ENCODE measurements at regions not wholly inside any gene's neighbourhood (a gene's known extent, or its start where the extent isn't known, plus 50 kb on each side); places are given as distances from the start of the nearest gene placed in this dataset.

- H3K4me3 ChIP-seq = no peak overlapping the region
- no peaks in the 10 kb centered on the region for H3K36me3 ChIP-seq
- peaks cover 52% of the 10 kb centered on the region for H3K27me3 ChIP-seq (replicated peaks)
- no peak overlapping the region for H3K27ac ChIP-seq
- H3K4me1 ChIP-seq (replicated peaks) = no peaks in the 10 kb centered on the region
- DNase-seq (ENCODE audit: low read depth in 1 of 2, low spot score in 2 of 2) = no peak
- H3K9me3 ChIP-seq (replicated peaks) = no peaks in the 10 kb centered on the region
These were observed 93.5 kb upstream of the PAX2 start for GRCh38 chr10:100651916-100652315.

DNA sequence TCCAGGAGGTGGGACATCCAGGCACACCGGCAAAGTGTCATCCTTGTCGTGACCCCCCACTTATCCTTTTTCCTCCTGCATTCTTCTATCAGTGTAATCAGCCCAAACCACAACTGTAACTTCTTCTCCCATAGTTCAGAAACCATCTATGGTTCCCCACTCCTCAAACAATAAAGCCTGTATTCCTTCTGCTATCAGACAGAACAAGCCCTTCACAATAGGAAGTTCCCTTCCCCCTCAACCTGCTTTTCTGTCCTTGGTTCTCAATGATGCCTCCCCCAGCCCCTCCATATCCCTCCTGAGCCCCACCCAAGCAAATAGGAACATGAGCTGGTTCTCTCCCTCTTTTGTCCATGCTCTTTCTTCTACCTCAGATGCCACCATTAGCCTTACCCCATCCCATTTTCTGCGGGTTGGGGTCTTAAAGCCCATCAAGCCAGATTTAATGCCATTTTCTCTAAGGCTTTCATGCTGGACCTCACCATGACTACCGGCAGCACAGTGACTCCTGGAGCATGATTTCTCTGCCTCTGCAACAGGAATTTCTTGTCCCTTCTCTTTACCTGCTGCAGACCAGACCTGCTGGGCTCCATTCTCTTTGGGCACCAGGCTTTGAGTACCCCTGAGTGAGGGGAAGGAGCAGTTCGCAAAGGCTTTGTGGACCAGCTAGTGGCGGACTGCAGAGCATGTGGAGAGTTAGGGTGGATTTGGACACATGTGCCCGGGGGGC is 92.8 kb upstream of the PAX2 start:
- DNase-seq (ENCODE audit: low read depth in 1 of 2, low spot score in 2 of 2) = no peak
- Histone ChIP-seq H3K4me3 (no peak overlapping the region), H3K27ac (no peak overlapping the region), H3K9me3 (replicated peaks) (no peaks in the 10 kb centered on the region), H3K4me1 (replicated peaks) (no peaks in the 10 kb centered on the region), H3K27me3 (replicated peaks) (peaks cover 59% of the 10 kb centered on the region), H3K36me3 (no peaks in the 10 kb centered on the region)

GRCh38 chr10:100653238-100653956 is 92.0 kb upstream of the PAX2 start:
- no peak for DNase-seq (ENCODE audit: low read depth in 1 of 2, low spot score in 2 of 2)
- no peaks in the 10 kb centered on the region for H3K36me3 ChIP-seq
- H3K27ac ChIP-seq = no peak overlapping the region
- peaks cover 63% of the 10 kb centered on the region for H3K27me3 ChIP-seq (replicated peaks)
- no peaks in the 10 kb centered on the region for H3K9me3 ChIP-seq (replicated peaks)
- no peaks in the 10 kb centered on the region for H3K4me1 ChIP-seq (replicated peaks)
- H3K4me3 ChIP-seq = no peak overlapping the region

- no peak overlapping the region for H3K4me3 ChIP-seq
- DNase-seq (ENCODE audit: low read depth in 1 of 2, low spot score in 2 of 2) = no peak
These were observed 91.2 kb upstream of the PAX2 start for GRCh38 chr10:100653957-100654781.

GRCh38 chr10:100654782-100655325 is 90.5 kb upstream of the PAX2 start:
- no peak for DNase-seq (ENCODE audit: low read depth in 1 of 2, low spot score in 2 of 2)
- Histone ChIP-seq H3K4me3 (no peak overlapping the region), H3K9me3 (replicated peaks) (no peaks in the 10 kb centered on the region), H3K36me3 (no peaks in the 10 kb centered on the region), H3K27me3 (replicated peaks) (peaks cover 73% of the 10 kb centered on the region), H3K4me1 (replicated peaks) (no peaks in the 10 kb centered on the region), H3K27ac (no peak overlapping the region)

More at GRCh38 chr10:100653957-100654781, 91.2 kb upstream of the PAX2 start:
- H3K4me1 ChIP-seq (replicated peaks) = no peaks in the 10 kb centered on the region
- H3K27me3 ChIP-seq (replicated peaks) = peaks cover 68% of the 10 kb centered on the region
- no peak overlapping the region for H3K27ac ChIP-seq
- H3K9me3 ChIP-seq (replicated peaks) = no peaks in the 10 kb centered on the region
- H3K36me3 ChIP-seq = no peaks in the 10 kb centered on the region

DNA sequence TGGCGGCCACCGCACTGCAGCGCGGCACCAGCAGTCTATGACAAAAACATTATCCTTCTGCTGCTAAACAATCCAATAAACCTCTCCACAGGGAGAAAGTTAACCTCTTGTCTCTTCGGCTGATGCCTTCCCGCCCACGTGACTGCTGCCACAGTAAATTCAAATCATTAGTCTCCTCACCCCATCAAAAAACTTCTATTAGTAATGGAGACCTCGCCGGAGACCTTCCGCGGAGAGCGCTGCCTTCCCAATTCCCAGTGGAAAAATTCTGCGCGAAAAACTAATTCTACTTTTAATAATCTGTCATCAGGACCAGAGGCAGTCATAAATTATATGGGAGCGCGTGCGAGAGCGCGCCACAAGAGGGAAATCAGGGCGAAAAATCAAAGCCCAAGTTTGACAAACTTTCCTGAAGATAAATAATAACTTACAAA is 90.0 kb upstream of the PAX2 start:
- Histone ChIP-seq H3K27me3 (replicated peaks) (peaks cover 78% of the 10 kb centered on the region), H3K36me3 (no peaks in the 10 kb centered on the region), H3K4me1 (replicated peaks) (no peaks in the 10 kb centered on the region), H3K9me3 (replicated peaks) (no peaks in the 10 kb centered on the region), H3K4me3 (no peak overlapping the region), H3K27ac (no peak overlapping the region)
- no peak for DNase-seq (ENCODE audit: low read depth in 1 of 2, low spot score in 2 of 2)

DNA sequence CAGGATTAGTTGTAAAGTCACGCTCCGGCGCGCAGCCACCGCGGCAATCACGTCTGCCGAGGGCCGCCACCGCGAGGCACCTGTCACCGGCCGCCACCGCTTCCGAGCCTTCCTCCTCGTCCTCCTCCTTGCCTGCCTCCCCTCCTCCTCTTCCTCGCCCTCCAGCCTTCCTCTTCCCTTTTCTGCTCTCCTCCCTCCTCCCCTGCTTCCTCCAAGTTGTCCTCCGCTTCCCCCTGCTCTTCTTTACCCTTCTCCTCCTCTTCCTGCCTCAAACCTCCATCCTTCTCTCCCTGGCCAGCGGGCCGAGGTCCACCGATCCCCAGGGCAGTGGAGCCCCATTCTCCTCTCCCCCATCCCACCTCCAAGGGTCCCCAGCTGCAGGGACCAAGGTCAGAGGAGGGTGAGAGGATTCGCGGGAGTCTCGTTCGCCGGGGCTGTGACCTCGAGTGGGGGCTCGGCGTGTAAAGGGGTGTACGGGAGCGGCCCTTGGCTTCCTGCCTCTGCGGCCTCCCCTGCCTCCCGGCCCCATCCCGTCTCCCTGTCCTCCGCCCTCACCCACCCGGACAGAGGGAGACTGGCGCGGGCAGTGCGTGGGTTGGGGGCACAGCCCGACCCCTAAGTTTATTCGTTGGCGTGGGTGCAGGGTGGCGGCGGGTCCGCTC is 89.5 kb upstream of the PAX2 start:
- no peaks in the 10 kb centered on the region for H3K36me3 ChIP-seq
- no peaks in the 10 kb centered on the region for H3K9me3 ChIP-seq (replicated peaks)
- H3K4me3 ChIP-seq = no peak overlapping the region
- H3K27me3 ChIP-seq (replicated peaks) = peaks cover 79% of the 10 kb centered on the region
- H3K4me1 ChIP-seq (replicated peaks) = no peaks in the 10 kb centered on the region
- H3K27ac ChIP-seq = no peak overlapping the region
- no peak for DNase-seq (ENCODE audit: low read depth in 1 of 2, low spot score in 2 of 2)

GRCh38 chr10:100656454-100656853 is 88.9 kb upstream of the PAX2 start:
- Histone ChIP-seq H3K36me3 (no peaks in the 10 kb centered on the region), H3K27me3 (replicated peaks) (peaks cover 79% of the 10 kb centered on the region), H3K27ac (no peak overlapping the region), H3K4me1 (replicated peaks) (no peaks in the 10 kb centered on the region), H3K4me3 (no peak overlapping the region), H3K9me3 (replicated peaks) (no peaks in the 10 kb centered on the region)
- no peak for DNase-seq (ENCODE audit: low read depth in 1 of 2, low spot score in 2 of 2)

- no peaks in the 10 kb centered on the region for H3K9me3 ChIP-seq (replicated peaks)
- H3K4me1 ChIP-seq (replicated peaks) = no peaks in the 10 kb centered on the region
- H3K4me3 ChIP-seq = no peak overlapping the region
- no peak for DNase-seq (ENCODE audit: low read depth in 1 of 2, low spot score in 2 of 2)
- no peak overlapping the region for H3K27ac ChIP-seq
- peaks cover 79% of the 10 kb centered on the region for H3K27me3 ChIP-seq (replicated peaks)
- no peaks in the 10 kb centered on the region for H3K36me3 ChIP-seq
These were observed 87.1 kb upstream of the PAX2 start for GRCh38 chr10:100658269-100658668.

DNA sequence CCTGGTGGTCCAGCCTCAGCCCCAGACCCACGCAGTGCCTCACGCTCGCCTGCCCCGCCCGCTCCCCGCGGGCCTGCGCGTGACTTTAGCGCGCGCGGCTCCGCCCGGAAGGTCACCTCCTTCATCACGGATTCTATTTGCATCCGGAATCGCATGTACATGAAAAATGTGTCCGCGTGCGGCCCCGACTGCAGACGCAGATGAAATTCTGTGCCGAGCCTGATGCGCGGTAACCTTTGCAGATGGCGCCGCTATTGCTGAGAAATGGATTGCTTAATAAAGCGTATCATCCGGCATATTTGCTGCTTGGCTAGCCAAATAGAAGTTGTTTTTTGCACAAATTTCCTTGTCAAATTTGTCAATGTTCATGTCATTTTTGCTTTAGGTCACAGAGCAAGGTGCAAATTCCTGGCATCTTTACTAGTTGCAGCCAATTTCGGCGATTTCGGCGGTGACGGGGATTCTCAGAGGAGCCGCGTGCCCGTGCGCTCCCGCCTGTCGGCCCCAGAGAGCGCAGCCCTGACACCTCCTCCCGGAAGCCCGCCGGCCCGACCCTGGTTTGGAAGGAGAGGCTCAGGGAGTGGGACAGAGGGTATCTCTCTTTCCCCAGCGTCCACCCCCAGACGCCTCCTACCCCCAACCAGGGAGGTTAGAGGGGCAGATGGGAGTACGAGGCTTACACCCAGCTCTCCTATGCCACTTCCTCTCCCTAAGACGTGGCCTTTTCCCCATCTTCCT is 85.9 kb upstream of the PAX2 start:
- no peaks in the 10 kb centered on the region for H3K9me3 ChIP-seq (replicated peaks)
- peaks cover 77% of the 10 kb centered on the region for H3K27me3 ChIP-seq (replicated peaks)
- no peak for DNase-seq (ENCODE audit: low read depth in 1 of 2, low spot score in 2 of 2)
- no peak overlapping the region for H3K4me3 ChIP-seq
- H3K27ac ChIP-seq = no peak overlapping the region
- H3K36me3 ChIP-seq = no peaks in the 10 kb centered on the region
- no peaks in the 10 kb centered on the region for H3K4me1 ChIP-seq (replicated peaks)

DNA sequence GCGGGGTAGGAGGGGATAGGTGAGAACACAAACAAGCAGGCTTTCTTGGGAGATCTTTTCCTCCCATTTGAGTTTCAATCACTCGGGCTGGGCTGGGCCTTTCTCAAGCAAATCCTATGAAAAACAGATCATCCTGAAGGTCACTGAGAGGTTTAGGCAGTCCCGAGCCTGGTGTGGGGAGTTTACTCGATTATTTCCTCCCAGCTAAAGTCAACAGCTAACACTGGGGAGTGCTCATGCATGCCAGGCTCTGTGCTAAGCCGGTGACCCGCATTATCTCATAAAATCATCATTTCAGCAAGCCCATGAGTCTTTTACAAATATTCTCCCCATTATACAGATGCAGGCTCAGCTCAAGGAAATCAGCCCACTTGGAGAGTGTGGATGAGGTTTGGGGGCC is 85.0 kb upstream of the PAX2 start:
- Histone ChIP-seq H3K36me3 (no peaks in the 10 kb centered on the region), H3K27ac (no peak overlapping the region), H3K4me3 (no peak overlapping the region), H3K4me1 (replicated peaks) (no peaks in the 10 kb centered on the region), H3K27me3 (replicated peaks) (peaks cover 75% of the 10 kb centered on the region), H3K9me3 (replicated peaks) (no peaks in the 10 kb centered on the region)
- no peak for DNase-seq (ENCODE audit: low read depth in 1 of 2, low spot score in 2 of 2)

- H3K27ac ChIP-seq = no peak overlapping the region
- no peak for DNase-seq (ENCODE audit: low read depth in 1 of 2, low spot score in 2 of 2)
These were observed 84.4 kb upstream of the PAX2 start for GRCh38 chr10:100660945-100661344.

DNA sequence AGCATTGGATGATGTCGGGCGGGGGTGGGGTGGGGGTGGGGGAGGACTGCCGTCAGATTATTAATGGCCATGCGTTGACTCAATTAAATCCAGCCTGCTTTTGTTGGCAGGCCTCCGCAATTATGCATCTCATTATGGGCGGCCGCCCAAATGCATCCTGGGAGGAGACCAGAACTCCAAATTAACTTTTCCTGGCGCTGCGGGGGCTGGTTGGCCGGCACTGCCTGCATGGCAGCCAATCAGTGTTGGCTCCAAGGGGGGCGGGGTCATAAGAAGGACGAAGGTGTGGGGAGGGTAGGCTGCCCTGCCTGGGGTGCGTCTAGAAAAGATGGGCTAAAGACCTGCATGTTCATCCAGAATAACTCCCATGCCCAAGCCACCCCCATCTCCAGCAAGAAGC is 83.9 kb upstream of the PAX2 start:
- Histone ChIP-seq H3K36me3 (no peaks in the 10 kb centered on the region), H3K9me3 (replicated peaks) (no peaks in the 10 kb centered on the region), H3K27ac (no peak overlapping the region), H3K27me3 (replicated peaks) (peaks cover 67% of the 10 kb centered on the region), H3K4me1 (replicated peaks) (no peaks in the 10 kb centered on the region), H3K4me3 (no peak overlapping the region)
- DNase-seq (ENCODE audit: low read depth in 1 of 2, low spot score in 2 of 2) = no peak

More at GRCh38 chr10:100660945-100661344, 84.4 kb upstream of the PAX2 start:
- no peak overlapping the region for H3K4me3 ChIP-seq
- H3K4me1 ChIP-seq (replicated peaks) = no peaks in the 10 kb centered on the region
- peaks cover 69% of the 10 kb centered on the region for H3K27me3 ChIP-seq (replicated peaks)
- no peaks in the 10 kb centered on the region for H3K36me3 ChIP-seq
- no peaks in the 10 kb centered on the region for H3K9me3 ChIP-seq (replicated peaks)

Data from SJSA1 (cell line).